22Rv1 (cell line): ENCODE measurements at regions not wholly inside any gene's neighbourhood (a gene's known extent, or its start where the extent isn't known, plus 50 kb on each side); places are given as distances from the start of the nearest gene placed in this dataset.

Source experiments
- CTCF ChIP-seq: fragments of 450-650 bp; IDR thresholded peaks from 2 replicates; pipeline ENCODE4 v1.5.1; 2017; ENCODE audit warnings: mild to moderate bottlenecking
- ZFX ChIP-seq: fragments of 450-650 bp; IDR thresholded peaks from 2 replicates; pipeline ENCODE4 v1.6.1; 2017; ENCODE audit warnings: antibody characterized with exemption, borderline replicate concordance

GRCh38 chr10:36087006-36088005 lies 445.2 kb upstream of the FZD8 start:
- TF ChIP-seq CTCF, result no peak
- no peak for TF ChIP-seq ZFX
